Right atrium auricular region (tissue), 2 donors: ENCODE measurements at regions not wholly inside any gene's neighbourhood (a gene's known extent, or its start where the extent isn't known, plus 50 kb on each side); places are given as distances from the start of the nearest gene placed in this dataset.

Experiments used
- DNase-seq: peaks from one replicate; pipeline ENCODE4 v3.0.0-alpha.2; 2019; ENCODE audit warnings: low spot score
- H3K27ac ChIP-seq, 2 donors: fragments of 200-600 bp; sonication (generic); 1 replicate in 1 of 2; 2 replicates in 1 of 2; pipeline ENCODE4 v1.5.1; 2016 to 2019
- H3K27me3 ChIP-seq, 2 donors: fragments of 200-600 bp; sonication (generic); one replicate each; pipeline versions ENCODE4 v1.5.1 to v1.6.0; 2017 to 2019
- H3K36me3 ChIP-seq: fragments of 200-600 bp; sonication (generic); one replicate; pipeline ENCODE4 v1.5.1; 2016
- H3K4me1 ChIP-seq, 2 donors: fragments of 200-600 bp; sonication (generic); one replicate each; pipeline versions ENCODE4 v1.5.1 to v1.6.0; 2017 to 2019
- H3K4me3 ChIP-seq, 2 donors: fragments of 200-600 bp; sonication (generic); 1 replicate in 1 of 2; 2 replicates in 1 of 2; pipeline ENCODE4 v1.5.1; 2017 to 2019; ENCODE audit warnings: mild to moderate bottlenecking in 1 of 2, moderate library complexity in 1 of 2
- H3K9me3 ChIP-seq, 2 donors: fragments of 200-600 bp; sonication (generic); one replicate each; pipeline ENCODE4 v1.5.1; 2019
- CTCF ChIP-seq, 2 donors: fragments of 200-600 bp; sonication (generic); IDR thresholded peaks; one replicate each; pipeline ENCODE4 v1.5.1; 2019; ENCODE audit warnings: antibody characterized with exemption in 2 of 2

GRCh38 chr3:164883171-164883570 lies 195.1 kb downstream of the SI start:
- Histone ChIP-seq H3K27ac (no peak overlapping the region), H3K4me3 (no peak overlapping the region), H3K36me3 (no peaks in the 10 kb centered on the region), H3K4me1 (no peaks in the 10 kb centered on the region), H3K27me3 (no peaks in the 10 kb centered on the region), H3K9me3 (peaks cover 3 to 9% of the 10 kb centered on the region in 2 donors)
- no peak for DNase-seq
- TF ChIP-seq CTCF (IDR thresholded peaks at IDR 0.05) = no peak

DNA sequence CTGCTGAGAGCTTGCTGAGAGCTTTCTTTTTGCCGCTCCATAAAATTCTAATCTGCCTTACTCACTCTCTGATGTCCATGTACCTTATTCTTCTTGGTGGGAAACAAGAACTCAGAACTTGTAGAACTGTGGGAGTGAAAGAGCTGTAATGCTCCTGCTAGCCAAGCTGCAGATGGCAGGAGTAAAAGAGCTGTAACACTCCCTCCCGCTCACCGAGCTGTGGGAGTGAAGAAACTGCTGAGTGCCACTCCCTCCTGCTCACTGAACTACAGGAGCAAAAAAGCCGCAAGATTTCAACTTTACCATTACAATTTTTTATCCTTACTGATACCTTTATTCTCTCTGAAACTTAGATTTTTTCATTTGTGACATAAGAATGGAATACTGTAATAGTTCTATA lies 199.1 kb downstream of the SI start:
- Histone ChIP-seq H3K27ac (no peak overlapping the region), H3K4me1 (no peaks in the 10 kb centered on the region), H3K4me3 (no peak overlapping the region), H3K36me3 (no peaks in the 10 kb centered on the region), H3K9me3 (no peaks in the 10 kb centered on the region), H3K27me3 (no peaks in the 10 kb centered on the region)
- no peak for DNase-seq
- no peak for TF ChIP-seq CTCF (IDR thresholded peaks at IDR 0.05)

DNA sequence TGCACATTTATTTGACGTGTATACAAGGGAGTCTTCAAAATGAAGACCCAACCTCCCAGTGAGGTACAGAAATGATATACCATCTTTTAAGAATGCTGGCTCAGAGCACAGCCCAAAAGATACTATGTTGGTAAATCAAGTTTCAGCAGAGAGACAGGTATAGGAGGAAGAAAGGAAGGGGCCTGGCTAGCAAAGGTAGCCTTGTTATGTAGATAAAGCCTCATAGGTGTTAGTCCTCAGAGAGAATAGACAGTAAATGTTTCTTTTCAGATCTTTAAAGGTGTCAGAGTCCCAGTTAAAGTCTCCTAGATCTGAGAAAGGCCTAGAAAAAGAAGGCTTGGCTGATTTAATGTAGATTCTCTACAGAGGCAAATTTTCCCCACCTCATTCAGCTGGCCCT lies 213.8 kb downstream of the SI start:
- Histone ChIP-seq H3K4me1 (no peaks in the 10 kb centered on the region), H3K9me3 (no peaks in the 10 kb centered on the region)
- no peak for DNase-seq

DNA sequence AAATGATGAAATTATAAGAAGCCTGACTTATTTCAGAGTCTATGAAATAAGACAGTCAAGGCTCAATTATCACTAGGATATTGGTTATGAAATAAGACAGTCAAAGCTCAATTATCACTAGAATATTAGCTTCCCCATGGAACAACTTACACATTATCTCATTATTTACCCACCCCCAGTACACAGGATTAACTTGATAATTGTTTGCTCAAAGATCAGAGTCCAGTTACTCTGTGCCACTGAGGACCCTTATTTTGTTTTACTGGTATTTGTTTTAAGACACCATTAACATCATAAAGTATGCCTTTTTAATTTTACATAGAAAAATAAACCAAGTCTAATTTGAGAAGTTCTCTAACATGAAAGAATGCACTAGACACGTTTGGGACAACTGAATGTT lies 225.4 kb downstream of the SI start:
- no peak overlapping the region for H3K4me3 ChIP-seq
- no peaks in the 10 kb centered on the region for H3K27me3 ChIP-seq
- H3K27ac ChIP-seq = no peak overlapping the region
- no peak for TF ChIP-seq CTCF (IDR thresholded peaks at IDR 0.05)
- H3K4me1 ChIP-seq = no peaks in the 10 kb centered on the region
- no peaks in the 10 kb centered on the region for H3K36me3 ChIP-seq
- H3K9me3 ChIP-seq = no peaks in the 10 kb centered on the region
- no peak for DNase-seq

More for the DNA sequence above, 213.8 kb downstream of the SI start:
- no peak overlapping the region for H3K27ac ChIP-seq
- TF ChIP-seq CTCF (IDR thresholded peaks at IDR 0.05) = no peak
- H3K36me3 ChIP-seq = no peaks in the 10 kb centered on the region
- H3K27me3 ChIP-seq = no peaks in the 10 kb centered on the region
- no peak overlapping the region for H3K4me3 ChIP-seq

- H3K27ac ChIP-seq = no peak overlapping the region
- H3K36me3 ChIP-seq = no peaks in the 10 kb centered on the region
- TF ChIP-seq CTCF (IDR thresholded peaks at IDR 0.05) = no peak
- no peaks in the 10 kb centered on the region for H3K9me3 ChIP-seq
- no peaks in the 10 kb centered on the region for H3K27me3 ChIP-seq
- DNase-seq = no peak
- no peaks in the 10 kb centered on the region for H3K4me1 ChIP-seq
- no peak overlapping the region for H3K4me3 ChIP-seq
These were observed 226.4 kb downstream of the SI start for GRCh38 chr3:164851905-164852304.

- no peak for DNase-seq
- Histone ChIP-seq H3K4me3 (no peak overlapping the region), H3K4me1 (no peaks in the 10 kb centered on the region), H3K27ac (no peak overlapping the region), H3K36me3 (no peaks in the 10 kb centered on the region), H3K27me3 (no peaks in the 10 kb centered on the region), H3K9me3 (no peaks in the 10 kb centered on the region)
- TF ChIP-seq CTCF (IDR thresholded peaks at IDR 0.05) = no peak
These were observed 227.1 kb downstream of the SI start for GRCh38 chr3:164851204-164851603.
